GM19240 (cell line): ENCODE measurements at regions not wholly inside any gene's neighbourhood (a gene's known extent, or its start where the extent isn't known, plus 50 kb on each side); places are given as distances from the start of the nearest gene placed in this dataset.

Experiments
- DNase-seq: peaks from one replicate; pipeline ENCODE4 v3.0.0; 2011; ENCODE audit warnings: low spot score; ENCODE audit not compliant: insufficient read length

GRCh38 chr2:104678181-104678580 lies 175.7 kb upstream of the POU3F3 start:
- DNase-seq: no peak

GRCh38 chr2:104685591-104685990 lies 168.3 kb upstream of the POU3F3 start:
- no peak for DNase-seq

GRCh38 chr2:104687147-104687546 lies 166.8 kb upstream of the POU3F3 start:
- no peak for DNase-seq

- DNase-seq: no peak
Observed at GRCh38 chr2:104690255-104690984, 163.5 kb upstream of the POU3F3 start.

- DNase-seq: no peak
Observed at GRCh38 chr2:104698276-104698675, 155.6 kb upstream of the POU3F3 start.

GRCh38 chr2:104701411-104701911 lies 152.5 kb upstream of the POU3F3 start:
- DNase-seq: no peak

GRCh38 chr2:104702031-104702850 lies 151.7 kb upstream of the POU3F3 start:
- no peak for DNase-seq

GRCh38 chr2:104703669-104704068 lies 150.2 kb upstream of the POU3F3 start:
- no peak for DNase-seq

- DNase-seq: no peak
Observed at GRCh38 chr2:104704496-104705245, 149.2 kb upstream of the POU3F3 start.

GRCh38 chr2:104707056-104707455 lies 146.9 kb upstream of the POU3F3 start:
- no peak for DNase-seq

GRCh38 chr2:104708967-104709366 lies 144.9 kb upstream of the POU3F3 start:
- DNase-seq: no peak

- DNase-seq: no peak
Observed at GRCh38 chr2:104716061-104716460, 137.9 kb upstream of the POU3F3 start.

GRCh38 chr2:104733226-104733943 lies 120.5 kb upstream of the POU3F3 start:
- peak; percentile 16 for DNase-seq

- DNase-seq: no peak
Observed at GRCh38 chr2:104734937-104735586, 118.9 kb upstream of the POU3F3 start.

GRCh38 chr2:104736026-104736425 lies 117.9 kb upstream of the POU3F3 start:
- no peak for DNase-seq

GRCh38 chr2:104741860-104742259 lies 112.1 kb upstream of the POU3F3 start:
- no peak for DNase-seq

- no peak for DNase-seq
Observed at GRCh38 chr2:104744537-104744936, 109.4 kb upstream of the POU3F3 start.

GRCh38 chr2:104745846-104746245 lies 108.1 kb upstream of the POU3F3 start:
- no peak for DNase-seq

GRCh38 chr2:104746299-104746698 lies 107.6 kb upstream of the POU3F3 start:
- DNase-seq: no peak

- no peak for DNase-seq
Observed at GRCh38 chr2:104746858-104747257, 107.1 kb upstream of the POU3F3 start.
